Gastrocnemius medialis (tissue), 4 donors: ENCODE measurements at regions not wholly inside any gene's neighbourhood (a gene's known extent, or its start where the extent isn't known, plus 50 kb on each side); places are given as distances from the start of the nearest gene placed in this dataset.

Source experiments
- ATAC-seq, 2 donors: fragments of 150-250 bp; one replicate each; pipeline ENCODE4 v1.9.1; 2016
- DNase-seq, 2 donors: peaks; one replicate each; pipeline ENCODE4 v3.0.0-alpha.2; 2019
- H3K27ac ChIP-seq, 4 donors: fragments of 200-600 bp; sonication (generic); 1 replicate in 1 of 4; 2 replicates in 3 of 4; pipeline ENCODE4 v1.5.1; 2016 to 2018; ENCODE audit warnings: mild to moderate bottlenecking in 2 of 4, moderate library complexity in 1 of 4
- H3K27me3 ChIP-seq, 3 donors: fragments of 200-600 bp; sonication (generic) in 2 of 3; 1 replicate in 1 of 3; 2 replicates in 2 of 3; pipeline versions ENCODE4 v1.5.1 to v1.6.0; 2016 to 2019; ENCODE audit warnings: mild to moderate bottlenecking in 1 of 3, moderate library complexity in 1 of 3
- H3K36me3 ChIP-seq, 2 donors: fragments of 200-600 bp; sonication (generic) in 1 of 2; one replicate each; pipeline ENCODE4 v1.5.1; 2017 to 2018
- H3K4me1 ChIP-seq, 2 donors: fragments of 200-600 bp; sonication (generic) in 1 of 2; one replicate each; pipeline ENCODE4 v1.5.1; 2016 to 2017; ENCODE audit warnings: mild to moderate bottlenecking in 2 of 2
- H3K4me3 ChIP-seq, 4 donors: fragments of 200-600 bp; sonication (generic) in 3 of 4; 1 replicate in 1 of 4; 2 replicates in 3 of 4; pipeline ENCODE4 v1.5.1; 2016 to 2019; ENCODE audit warnings: mild to moderate bottlenecking in 2 of 4
- H3K9me3 ChIP-seq, 3 donors: fragments of 200-600 bp; sonication (generic) in 2 of 3; 1 replicate in 1 of 3; 2 replicates in 2 of 3; pipeline ENCODE4 v1.5.1; 2016 to 2019
- POLR2A ChIP-seq, 2 donors: fragments of 450-650 bp; IDR thresholded peaks; one replicate each; pipeline ENCODE4 v1.6.1; 2017; ENCODE audit warnings: antibody characterized with exemption in 2 of 2, mild to moderate bottlenecking in 2 of 2, moderate library complexity in 2 of 2
- in situ Hi-C, 4 donors: fragments of 200-750 bp; cut with MboI; loops; one replicate each; pipeline versions ENCODE4 v1.15.0 to v1.8.0; 2017; ENCODE audit warnings: low sequenced_read_pairs in 4 of 4
- intact Hi-C: fragments of 100-400 bp; cut with DNase I; formaldehyde crosslinking; loops from one replicate; pipeline ENCODE4 v1.15.1; 2023; ENCODE audit warnings: low total_unique reads
- TF ChIP-seq, protein P1 (sequence below), 5 experiments: fragments of 450-650 bp in 3 of 5; fragments of 200-600 bp in 2 of 5; sonication (generic) in 2 of 5; IDR thresholded peaks in 4 of 5; conservative IDR thresholded peaks in 1 of 5; 1 replicate in 4 of 5; 2 replicates in 1 of 5; pipeline ENCODE4 v1.5.1; 2016 to 2019; ENCODE audit warnings: antibody characterized with exemption in 5 of 5, mild to moderate bottlenecking in 3 of 5, moderate library complexity in 3 of 5

DNA sequence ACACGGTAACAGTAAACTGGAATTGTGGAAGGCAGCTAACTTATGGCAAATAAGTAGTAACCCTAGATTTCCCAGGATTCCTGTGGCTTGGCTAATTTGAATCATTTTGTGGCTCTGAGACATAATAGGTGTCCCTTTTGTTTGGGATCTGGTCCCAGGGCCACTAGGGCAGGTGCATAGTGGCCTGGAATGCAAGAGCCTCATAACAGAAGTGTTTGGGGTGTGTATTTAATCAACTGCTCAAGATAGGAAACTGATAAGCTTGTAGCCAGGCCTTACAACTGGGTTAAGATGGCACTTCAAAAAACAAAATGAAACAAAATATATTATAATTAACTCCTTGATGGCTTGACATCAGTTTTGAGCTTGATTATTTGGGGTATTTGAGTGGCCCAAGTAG, 541.8 kb downstream of the ETV1 start:
- H3K27me3 ChIP-seq = no peaks in the 10 kb centered on the region
- TF ChIP-seq, protein P1, sequence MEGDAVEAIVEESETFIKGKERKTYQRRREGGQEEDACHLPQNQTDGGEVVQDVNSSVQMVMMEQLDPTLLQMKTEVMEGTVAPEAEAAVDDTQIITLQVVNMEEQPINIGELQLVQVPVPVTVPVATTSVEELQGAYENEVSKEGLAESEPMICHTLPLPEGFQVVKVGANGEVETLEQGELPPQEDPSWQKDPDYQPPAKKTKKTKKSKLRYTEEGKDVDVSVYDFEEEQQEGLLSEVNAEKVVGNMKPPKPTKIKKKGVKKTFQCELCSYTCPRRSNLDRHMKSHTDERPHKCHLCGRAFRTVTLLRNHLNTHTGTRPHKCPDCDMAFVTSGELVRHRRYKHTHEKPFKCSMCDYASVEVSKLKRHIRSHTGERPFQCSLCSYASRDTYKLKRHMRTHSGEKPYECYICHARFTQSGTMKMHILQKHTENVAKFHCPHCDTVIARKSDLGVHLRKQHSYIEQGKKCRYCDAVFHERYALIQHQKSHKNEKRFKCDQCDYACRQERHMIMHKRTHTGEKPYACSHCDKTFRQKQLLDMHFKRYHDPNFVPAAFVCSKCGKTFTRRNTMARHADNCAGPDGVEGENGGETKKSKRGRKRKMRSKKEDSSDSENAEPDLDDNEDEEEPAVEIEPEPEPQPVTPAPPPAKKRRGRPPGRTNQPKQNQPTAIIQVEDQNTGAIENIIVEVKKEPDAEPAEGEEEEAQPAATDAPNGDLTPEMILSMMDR (IDR thresholded peaks at IDR 0.05 in 4 of 5, conservative IDR thresholded peaks at IDR 0.05 in 1 of 5) = no peak
- TF ChIP-seq POLR2A (IDR thresholded peaks at IDR 0.05) = no peak
- ATAC-seq (no peak), DNase-seq (no peak)
- intact Hi-C loops (no loop called here), in situ Hi-C loops (no loop called here)
- H3K9me3 ChIP-seq = no peaks in the 10 kb centered on the region
- H3K36me3 ChIP-seq = no peaks in the 10 kb centered on the region
- no peaks in the 10 kb centered on the region for H3K4me1 ChIP-seq
- H3K27ac ChIP-seq = no peak overlapping the region
- no peak overlapping the region for H3K4me3 ChIP-seq

DNA sequence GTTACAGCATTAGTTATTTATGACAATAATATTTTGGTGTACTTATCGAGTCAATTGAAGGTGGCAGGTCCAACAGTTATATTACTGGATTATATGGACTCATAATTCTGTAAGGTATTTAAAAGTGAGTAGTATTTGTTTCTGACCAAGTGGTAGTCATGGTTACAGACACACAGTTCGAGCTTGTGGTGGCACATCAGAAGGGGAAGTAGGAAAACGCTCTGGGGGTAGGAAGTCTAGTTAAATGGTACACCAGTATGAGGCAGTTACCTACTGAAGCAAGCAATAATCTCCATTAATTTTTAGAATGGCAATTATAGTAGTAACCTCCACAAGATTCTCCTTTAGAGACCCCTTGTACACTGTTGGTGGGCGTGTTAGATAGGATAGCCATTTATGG, 541.2 kb downstream of the ETV1 start:
- H3K9me3 ChIP-seq = no peaks in the 10 kb centered on the region
- in situ Hi-C loops = no loop called here
- TF ChIP-seq, protein P1 (IDR thresholded peaks at IDR 0.05 in 4 of 5, conservative IDR thresholded peaks at IDR 0.05 in 1 of 5) = no peak
- TF ChIP-seq POLR2A (IDR thresholded peaks at IDR 0.05) = no peak
- no peaks in the 10 kb centered on the region for H3K27me3 ChIP-seq
- intact Hi-C loops = no loop called here
- H3K36me3 ChIP-seq = no peaks in the 10 kb centered on the region
- ATAC-seq (no peak), DNase-seq (no peak)
- H3K4me1 ChIP-seq = no peaks in the 10 kb centered on the region
- no peak overlapping the region for H3K27ac ChIP-seq
- H3K4me3 ChIP-seq = no peak overlapping the region

DNA sequence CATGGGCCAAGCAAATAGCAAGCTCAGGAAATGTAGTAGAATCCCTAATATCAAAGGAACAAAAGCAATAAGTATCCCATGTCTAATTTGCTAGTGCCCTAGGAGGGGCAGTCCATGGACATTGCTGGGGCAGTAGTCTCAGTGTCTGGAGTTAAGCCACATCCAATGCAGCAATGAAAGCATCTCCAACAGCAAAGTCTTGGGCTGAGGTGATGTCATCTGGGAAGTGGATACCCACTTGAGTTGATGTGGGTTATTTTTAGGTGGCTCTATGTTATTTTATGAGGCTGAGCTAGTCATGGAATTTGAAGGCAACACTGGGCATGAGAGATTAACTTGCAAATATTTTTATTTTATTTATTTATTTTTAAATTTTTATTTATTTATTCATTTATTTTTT, 540.0 kb downstream of the ETV1 start:
- no peak for TF ChIP-seq POLR2A (IDR thresholded peaks at IDR 0.05)
- TF ChIP-seq, protein P1 (IDR thresholded peaks at IDR 0.05 in 4 of 5, conservative IDR thresholded peaks at IDR 0.05 in 1 of 5) = no peak
- ATAC-seq (no peak), DNase-seq (no peak)
- Histone ChIP-seq H3K9me3 (no peaks in the 10 kb centered on the region), H3K36me3 (no peaks in the 10 kb centered on the region), H3K27me3 (no peaks in the 10 kb centered on the region), H3K4me3 (no peak overlapping the region), H3K27ac (no peak overlapping the region), H3K4me1 (no peaks in the 10 kb centered on the region)
- intact Hi-C loops = no loop called here
- in situ Hi-C loops = no loop called here

DNA sequence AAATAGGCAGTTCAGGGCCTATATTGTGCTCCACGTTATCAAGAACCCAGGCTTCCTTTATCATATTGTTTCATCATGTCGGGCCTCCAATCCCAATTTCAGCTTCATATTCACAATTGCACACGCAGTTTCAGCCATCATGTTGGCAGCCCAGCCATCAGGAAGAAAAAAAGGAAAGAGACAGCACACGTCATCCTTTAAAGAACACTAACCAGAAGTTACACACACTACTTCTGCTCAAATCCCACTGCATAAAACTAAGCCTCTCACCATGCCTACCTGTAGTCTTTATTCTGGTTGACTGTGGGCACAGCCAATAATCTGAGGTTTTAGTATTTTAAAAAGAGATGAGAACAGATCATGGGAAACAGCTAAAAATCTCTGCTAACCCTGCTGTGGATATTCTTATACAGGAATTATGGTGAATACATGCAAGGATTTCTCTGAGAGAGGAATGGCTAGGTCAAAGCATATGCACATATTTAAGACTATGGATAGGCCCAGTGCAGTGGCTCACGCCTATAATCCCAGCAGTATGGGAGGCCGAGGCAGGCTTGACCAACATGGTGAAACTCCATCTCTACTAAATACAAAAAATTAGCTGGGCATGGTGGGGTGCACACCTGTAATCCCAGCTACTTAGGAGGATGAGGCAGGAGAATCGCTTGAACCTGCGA, 534.4 kb downstream of the ETV1 start:
- no peaks in the 10 kb centered on the region for H3K36me3 ChIP-seq
- TF ChIP-seq, protein P1 (IDR thresholded peaks at IDR 0.05 in 4 of 5, conservative IDR thresholded peaks at IDR 0.05 in 1 of 5) = no peak
- TF ChIP-seq POLR2A (IDR thresholded peaks at IDR 0.05) = no peak
- H3K4me1 ChIP-seq = peaks cover 0 to 5% of the 10 kb centered on the region in 2 donors
- no peaks in the 10 kb centered on the region for H3K9me3 ChIP-seq
- no peak for ATAC-seq
- H3K27ac ChIP-seq = no peak overlapping the region
- intact Hi-C loops = no loop called here
- H3K4me3 ChIP-seq = no peak overlapping the region
- no peak for DNase-seq
- H3K27me3 ChIP-seq = no peaks in the 10 kb centered on the region
- in situ Hi-C loops = no loop called here

DNA sequence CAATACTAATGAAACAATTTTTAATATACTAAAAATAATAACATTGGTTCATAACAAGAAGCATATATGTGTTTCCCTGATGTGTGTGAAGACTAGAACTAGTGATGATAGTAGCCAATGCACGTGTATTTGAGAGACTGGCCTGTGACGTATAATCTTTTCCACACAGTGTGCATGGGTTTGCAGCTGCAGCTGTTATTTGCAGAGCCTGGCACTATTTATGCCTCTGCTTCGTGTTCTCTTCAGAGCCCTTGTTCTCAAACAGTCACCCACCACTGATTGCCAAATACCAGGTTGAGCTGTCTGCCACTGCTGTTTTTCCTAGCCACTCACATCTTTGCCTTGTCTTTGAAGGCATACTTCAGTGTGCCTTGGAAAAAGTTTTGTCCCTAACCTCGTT, 531.7 kb downstream of the ETV1 start:
- no peaks in the 10 kb centered on the region for H3K9me3 ChIP-seq
- DNase-seq = no peak
- H3K4me3 ChIP-seq = no peak overlapping the region
- intact Hi-C loops (no loop called here), in situ Hi-C loops (no loop called here)
- no peak for ATAC-seq
- no peaks in the 10 kb centered on the region for H3K27me3 ChIP-seq
- H3K27ac ChIP-seq = no peak overlapping the region
- H3K36me3 ChIP-seq = no peaks in the 10 kb centered on the region
- H3K4me1 ChIP-seq = peaks cover 0 to 5% of the 10 kb centered on the region in 2 donors
- no peak for TF ChIP-seq POLR2A (IDR thresholded peaks at IDR 0.05)
- TF ChIP-seq, protein P1 (IDR thresholded peaks at IDR 0.05 in 4 of 5, conservative IDR thresholded peaks at IDR 0.05 in 1 of 5) = no peak
